ENCODE measurements at regions not wholly inside any gene's neighbourhood (a gene's known extent, or its start where the extent isn't known, plus 50 kb on each side); places are given as distances from the start of the nearest gene placed in this dataset.

DNA sequence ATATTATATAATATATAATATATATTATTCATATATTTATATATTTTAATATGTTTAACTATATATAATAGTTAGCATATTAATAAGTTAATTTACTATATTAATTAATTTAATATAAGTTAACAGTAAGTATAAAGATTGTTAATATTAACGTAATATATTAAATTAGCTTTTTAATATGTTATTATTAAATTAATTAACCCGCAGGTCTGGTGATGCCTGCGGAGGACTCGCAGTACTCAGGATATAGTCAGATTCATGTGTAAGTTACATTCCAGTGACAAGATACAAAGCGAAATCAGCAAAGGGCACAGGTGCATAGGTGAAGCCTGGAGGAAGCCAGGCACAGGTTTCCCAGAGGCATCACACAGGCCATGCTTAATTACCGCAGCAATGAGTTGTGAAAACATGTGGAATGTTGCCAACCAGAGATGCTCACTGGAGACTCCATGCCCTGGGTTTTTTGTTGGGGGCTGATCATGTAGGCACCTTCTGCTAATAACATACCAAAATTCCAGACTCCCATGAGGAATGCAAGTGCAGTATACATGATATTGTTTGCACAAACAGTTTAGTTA, 130.4 kb upstream of the MPHOSPH6 start:
- Histone ChIP-seq H3K27me3 (no peaks in the 10 kb centered on the region), H3K9me3 (ENCODE audit: low read depth) (no peaks in the 10 kb centered on the region)

DNA sequence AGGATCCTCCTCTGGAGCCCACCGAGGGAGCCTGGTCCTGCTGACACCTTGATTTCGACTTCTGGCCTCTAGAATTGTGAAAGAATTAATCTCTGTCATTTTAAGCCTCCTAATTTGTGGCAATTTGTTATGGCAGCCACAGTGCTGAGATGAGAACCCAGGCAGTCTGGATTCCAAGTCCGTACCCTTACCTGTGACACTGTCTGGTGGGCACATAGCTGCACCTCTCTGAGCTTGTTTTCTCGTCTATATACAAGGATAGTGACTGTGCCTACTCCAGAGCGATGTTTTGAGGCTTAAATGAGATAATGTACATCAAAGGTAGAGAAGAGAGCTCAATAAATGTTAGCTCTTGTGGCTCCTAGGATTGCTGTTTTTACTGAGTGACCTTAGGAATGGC, 128.4 kb upstream of the MPHOSPH6 start:
- H3K36me3 Mint-ChIP-seq: no peaks in the 10 kb centered on the region
- Histone ChIP-seq H3K4me1 (no peaks in the 10 kb centered on the region), H3K4me2 (no peak overlapping the region), H3F3A (ENCODE audit: low read depth) (peaks cover 7% of the 10 kb centered on the region), H3K9ac (no peak overlapping the region), H2AFZ (replicated peaks) (no peak overlapping the region), H4K20me1 (ENCODE audit: low read depth) (no peaks in the 10 kb centered on the region), H3K36me3 (no peaks in the 10 kb centered on the region), H3K79me2 (ENCODE audit: low read depth) (no peaks in the 10 kb centered on the region), H3K4me3 (no peak overlapping the region), H3K27ac (no peak overlapping the region), H3K9me3 (ENCODE audit: low read depth) (no peaks in the 10 kb centered on the region), H3K27me3 (no peaks in the 10 kb centered on the region)
- TF ChIP-seq EZH2phosphoT487 (IDR thresholded peaks at IDR 0.05): no peak
- TF ChIP-seq, protein P1, sequence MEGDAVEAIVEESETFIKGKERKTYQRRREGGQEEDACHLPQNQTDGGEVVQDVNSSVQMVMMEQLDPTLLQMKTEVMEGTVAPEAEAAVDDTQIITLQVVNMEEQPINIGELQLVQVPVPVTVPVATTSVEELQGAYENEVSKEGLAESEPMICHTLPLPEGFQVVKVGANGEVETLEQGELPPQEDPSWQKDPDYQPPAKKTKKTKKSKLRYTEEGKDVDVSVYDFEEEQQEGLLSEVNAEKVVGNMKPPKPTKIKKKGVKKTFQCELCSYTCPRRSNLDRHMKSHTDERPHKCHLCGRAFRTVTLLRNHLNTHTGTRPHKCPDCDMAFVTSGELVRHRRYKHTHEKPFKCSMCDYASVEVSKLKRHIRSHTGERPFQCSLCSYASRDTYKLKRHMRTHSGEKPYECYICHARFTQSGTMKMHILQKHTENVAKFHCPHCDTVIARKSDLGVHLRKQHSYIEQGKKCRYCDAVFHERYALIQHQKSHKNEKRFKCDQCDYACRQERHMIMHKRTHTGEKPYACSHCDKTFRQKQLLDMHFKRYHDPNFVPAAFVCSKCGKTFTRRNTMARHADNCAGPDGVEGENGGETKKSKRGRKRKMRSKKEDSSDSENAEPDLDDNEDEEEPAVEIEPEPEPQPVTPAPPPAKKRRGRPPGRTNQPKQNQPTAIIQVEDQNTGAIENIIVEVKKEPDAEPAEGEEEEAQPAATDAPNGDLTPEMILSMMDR (IDR thresholded peaks at IDR 0.05): no peak
- no peak for TF ChIP-seq EZH2 (IDR thresholded peaks at IDR 0.05)
- no peaks in the 10 kb centered on the region for H3K9me3 Mint-ChIP-seq
- no peak overlapping the region for H3K27ac Mint-ChIP-seq
- peaks cover 8% of the 10 kb centered on the region for H3K4me1 Mint-ChIP-seq
- DNase-seq (ENCODE audit: low spot score): no peak
- H3K27me3 Mint-ChIP-seq (ENCODE audit: insufficient read depth, low read depth): peaks cover 3% of the 10 kb centered on the region
- H3K4me3 Mint-ChIP-seq: no peak overlapping the region

More for the DNA sequence above, 130.4 kb upstream of the MPHOSPH6 start:
- no peak for DNase-seq (ENCODE audit: low spot score)
- Mint-ChIP-seq H3K36me3 (no peaks in the 10 kb centered on the region), H3K4me3 (no peak overlapping the region), H3K4me1 (no peaks in the 10 kb centered on the region), H3K9me3 (no peaks in the 10 kb centered on the region), H3K27ac (no peak overlapping the region), H3K27me3 (ENCODE audit: insufficient read depth, low read depth) (peaks cover 3% of the 10 kb centered on the region)
- TF ChIP-seq, protein P1 (IDR thresholded peaks at IDR 0.05): no peak
- no peak for TF ChIP-seq EZH2phosphoT487 (IDR thresholded peaks at IDR 0.05)
- no peak for TF ChIP-seq EZH2 (IDR thresholded peaks at IDR 0.05)
- no peaks in the 10 kb centered on the region for H4K20me1 ChIP-seq (ENCODE audit: low read depth)
- H3K4me3 ChIP-seq: no peak overlapping the region
- no peaks in the 10 kb centered on the region for H3K36me3 ChIP-seq
- H3F3A ChIP-seq (ENCODE audit: low read depth): peaks cover 7% of the 10 kb centered on the region
- H2AFZ ChIP-seq (replicated peaks): no peak overlapping the region
- no peak overlapping the region for H3K27ac ChIP-seq
- no peak overlapping the region for H3K4me2 ChIP-seq
- H3K79me2 ChIP-seq (ENCODE audit: low read depth): no peaks in the 10 kb centered on the region
- H3K9ac ChIP-seq: no peak overlapping the region
- no peaks in the 10 kb centered on the region for H3K4me1 ChIP-seq

DNA sequence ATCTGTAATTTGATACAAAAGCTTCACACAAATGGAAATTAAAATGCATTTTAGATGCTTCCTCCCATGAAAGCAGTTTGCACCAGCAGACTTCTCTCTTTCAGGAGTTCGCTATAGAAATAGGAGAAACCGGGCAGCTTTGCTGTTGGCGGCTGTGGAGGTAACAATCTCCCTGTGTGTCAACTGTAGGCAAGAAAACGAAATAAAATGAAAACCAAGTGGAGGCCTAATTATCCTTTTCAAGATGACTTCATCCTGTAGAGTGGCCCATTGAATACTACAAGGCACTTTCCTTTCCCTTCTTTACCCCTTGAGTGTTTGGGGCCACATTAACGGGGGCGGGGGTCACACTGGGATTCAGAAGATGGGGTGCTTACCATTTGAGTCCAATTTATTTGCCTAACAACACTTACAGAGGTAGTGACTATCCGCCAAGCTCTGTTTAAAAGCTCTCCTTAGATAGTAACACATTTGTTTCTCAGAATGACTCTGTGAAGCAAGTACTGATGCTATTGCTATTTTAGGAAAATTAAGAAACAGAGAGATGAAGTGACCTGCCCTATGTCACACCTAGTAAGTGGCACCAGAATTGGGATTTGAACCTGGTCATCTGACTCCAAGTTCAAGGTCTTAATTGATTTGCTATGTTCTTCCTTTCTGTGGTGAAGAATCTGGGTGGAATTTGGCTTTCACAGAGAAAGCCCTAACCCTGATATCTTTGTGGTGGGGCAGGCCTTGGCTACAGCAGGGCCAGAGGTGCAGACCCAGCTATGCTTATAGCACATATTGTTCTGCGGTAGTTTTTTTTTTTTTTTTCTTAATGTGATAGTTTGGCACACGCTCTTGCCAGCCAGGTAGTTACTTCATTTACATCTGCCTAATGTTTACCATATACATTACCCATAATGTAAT, 125.5 kb upstream of the MPHOSPH6 start:
- H3K9me3 Mint-ChIP-seq: no peaks in the 10 kb centered on the region
- H4K20me1 ChIP-seq (ENCODE audit: low read depth): no peaks in the 10 kb centered on the region
- no peak overlapping the region for H3K4me3 Mint-ChIP-seq
- no peak overlapping the region for H3K9ac ChIP-seq
- H3K9me3 ChIP-seq (ENCODE audit: low read depth): no peaks in the 10 kb centered on the region
- H3K36me3 ChIP-seq: no peaks in the 10 kb centered on the region
- no peak overlapping the region for H3K27ac ChIP-seq
- H3K4me1 ChIP-seq: no peaks in the 10 kb centered on the region
- no peak overlapping the region for H3K4me2 ChIP-seq
- TF ChIP-seq EZH2 (IDR thresholded peaks at IDR 0.05) (no peak), EZH2phosphoT487 (IDR thresholded peaks at IDR 0.05) (no peak)
- TF ChIP-seq, protein P1 (IDR thresholded peaks at IDR 0.05): no peak
- peaks cover 7% of the 10 kb centered on the region for H3F3A ChIP-seq (ENCODE audit: low read depth)
- H2AFZ ChIP-seq (replicated peaks): no peak overlapping the region
- DNase-seq (ENCODE audit: low spot score): no peak
- peaks cover 8% of the 10 kb centered on the region for H3K4me1 Mint-ChIP-seq
- peaks cover 2% of the 10 kb centered on the region for H3K27me3 Mint-ChIP-seq (ENCODE audit: insufficient read depth, low read depth)
- no peak overlapping the region for H3K27ac Mint-ChIP-seq
- no peaks in the 10 kb centered on the region for H3K27me3 ChIP-seq
- H3K36me3 Mint-ChIP-seq: no peaks in the 10 kb centered on the region
- H3K79me2 ChIP-seq (ENCODE audit: low read depth): no peaks in the 10 kb centered on the region
- H3K4me3 ChIP-seq: no peak overlapping the region

All from neural progenitor cell (in vitro differentiated cells).